Upper lobe of right lung (tissue), 1 donor: ENCODE measurements at regions not wholly inside any gene's neighbourhood (a gene's known extent, or its start where the extent isn't known, plus 50 kb on each side); places are given as distances from the start of the nearest gene placed in this dataset.

Experiments used
- ATAC-seq: fragments of 200-7000 bp; cut with Tn5 transposase; one replicate; pipeline ENCODE4 v1.9.1; 2020; ENCODE audit warnings: mild to moderate bottlenecking, moderate library complexity
- DNase-seq: peaks from one replicate; pipeline ENCODE4 v3.0.0-alpha.2; 2020
- H3K27ac ChIP-seq: fragments of 200-600 bp; one replicate; pipeline ENCODE4 v1.8.0; 2022
- H3K27me3 ChIP-seq: fragments of 200-600 bp; one replicate; pipeline ENCODE4 v1.8.0; 2022; ENCODE audit warnings: mild to moderate bottlenecking
- H3K36me3 ChIP-seq: fragments of 200-600 bp; one replicate; pipeline ENCODE4 v1.8.0; 2022
- H3K4me1 ChIP-seq: fragments of 200-600 bp; one replicate; pipeline ENCODE4 v1.8.0; 2022
- H3K4me3 ChIP-seq: fragments of 200-600 bp; one replicate; pipeline ENCODE4 v1.8.0; 2022; ENCODE audit warnings: mild to moderate bottlenecking
- H3K9me3 ChIP-seq: fragments of 200-600 bp; one replicate; pipeline ENCODE4 v1.8.0; 2022
- intact Hi-C: fragments of 100-400 bp; cut with DNase I; formaldehyde crosslinking; loops from one replicate; pipeline ENCODE4 v1.11.0; 2022
- TF ChIP-seq, protein P1 (sequence below): fragments of 200-600 bp; IDR thresholded peaks from one replicate; pipeline ENCODE4 v1.8.0; 2022; ENCODE audit warnings: antibody characterized with exemption
- donor health status: DM: no; HTN: yes; CAD: no; lungs with severe emphysema.

- H3K27ac ChIP-seq: no peak overlapping the region
- intact Hi-C loops: no loop called here
- no peaks in the 10 kb centered on the region for H3K9me3 ChIP-seq
- DNase-seq: no peak
- no peak overlapping the region for H3K4me3 ChIP-seq
- H3K27me3 ChIP-seq: no peaks in the 10 kb centered on the region
- no peak for ATAC-seq
- H3K36me3 ChIP-seq: no peaks in the 10 kb centered on the region
- peaks cover under 1% of the 10 kb centered on the region for H3K4me1 ChIP-seq
- TF ChIP-seq, protein P1, sequence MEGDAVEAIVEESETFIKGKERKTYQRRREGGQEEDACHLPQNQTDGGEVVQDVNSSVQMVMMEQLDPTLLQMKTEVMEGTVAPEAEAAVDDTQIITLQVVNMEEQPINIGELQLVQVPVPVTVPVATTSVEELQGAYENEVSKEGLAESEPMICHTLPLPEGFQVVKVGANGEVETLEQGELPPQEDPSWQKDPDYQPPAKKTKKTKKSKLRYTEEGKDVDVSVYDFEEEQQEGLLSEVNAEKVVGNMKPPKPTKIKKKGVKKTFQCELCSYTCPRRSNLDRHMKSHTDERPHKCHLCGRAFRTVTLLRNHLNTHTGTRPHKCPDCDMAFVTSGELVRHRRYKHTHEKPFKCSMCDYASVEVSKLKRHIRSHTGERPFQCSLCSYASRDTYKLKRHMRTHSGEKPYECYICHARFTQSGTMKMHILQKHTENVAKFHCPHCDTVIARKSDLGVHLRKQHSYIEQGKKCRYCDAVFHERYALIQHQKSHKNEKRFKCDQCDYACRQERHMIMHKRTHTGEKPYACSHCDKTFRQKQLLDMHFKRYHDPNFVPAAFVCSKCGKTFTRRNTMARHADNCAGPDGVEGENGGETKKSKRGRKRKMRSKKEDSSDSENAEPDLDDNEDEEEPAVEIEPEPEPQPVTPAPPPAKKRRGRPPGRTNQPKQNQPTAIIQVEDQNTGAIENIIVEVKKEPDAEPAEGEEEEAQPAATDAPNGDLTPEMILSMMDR: no peak
These were observed 425.9 kb upstream of the DCN start for GRCh38 chr12:91608542-91608941.

GRCh38 chr12:91606662-91607377 lies 424.2 kb upstream of the DCN start:
- Histone ChIP-seq H3K4me1 (peaks cover 3% of the 10 kb centered on the region), H3K9me3 (no peaks in the 10 kb centered on the region), H3K4me3 (no peak overlapping the region), H3K27me3 (no peaks in the 10 kb centered on the region), H3K27ac (no peak overlapping the region), H3K36me3 (no peaks in the 10 kb centered on the region)
- TF ChIP-seq, protein P1: no peak
- DNase-seq (no peak), ATAC-seq (no peak)
- intact Hi-C loops: no loop called here

DNA sequence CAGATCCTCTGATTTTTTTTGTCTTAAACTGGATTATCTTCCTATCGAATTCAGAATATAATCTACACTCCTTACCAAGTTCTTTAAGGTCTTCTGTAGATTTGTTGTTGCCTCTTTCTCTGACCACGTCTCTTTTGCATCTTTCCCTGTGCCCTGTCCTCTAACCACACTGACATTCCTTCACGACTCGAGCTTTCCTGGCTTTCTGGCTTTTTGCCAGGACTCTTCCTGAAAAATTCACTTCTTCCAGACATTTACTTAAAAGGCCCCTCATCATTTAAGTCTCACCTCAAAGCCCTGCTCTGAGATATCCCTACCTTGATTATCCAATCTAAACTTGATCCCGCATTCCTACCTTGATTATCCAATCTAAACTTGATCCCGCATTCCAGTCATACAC lies 422.3 kb upstream of the DCN start:
- H3K9me3 ChIP-seq: no peaks in the 10 kb centered on the region
- peaks cover 3% of the 10 kb centered on the region for H3K4me1 ChIP-seq
- no peak overlapping the region for H3K27ac ChIP-seq
- no peak overlapping the region for H3K4me3 ChIP-seq
- H3K36me3 ChIP-seq: no peaks in the 10 kb centered on the region
- no peaks in the 10 kb centered on the region for H3K27me3 ChIP-seq
- intact Hi-C loops: no loop called here
- TF ChIP-seq, protein P1: no peak
- no peak for ATAC-seq
- no peak for DNase-seq

GRCh38 chr12:91603060-91603459 lies 420.4 kb upstream of the DCN start:
- H3K9me3 ChIP-seq: no peaks in the 10 kb centered on the region
- H3K27ac ChIP-seq: no peak overlapping the region
- DNase-seq: no peak
- no peaks in the 10 kb centered on the region for H3K27me3 ChIP-seq
- no peaks in the 10 kb centered on the region for H3K36me3 ChIP-seq
- intact Hi-C loops: no loop called here
- TF ChIP-seq, protein P1: no peak
- no peak overlapping the region for H3K4me3 ChIP-seq
- H3K4me1 ChIP-seq: peaks cover 3% of the 10 kb centered on the region
- peak; percentile 15 for ATAC-seq

DNA sequence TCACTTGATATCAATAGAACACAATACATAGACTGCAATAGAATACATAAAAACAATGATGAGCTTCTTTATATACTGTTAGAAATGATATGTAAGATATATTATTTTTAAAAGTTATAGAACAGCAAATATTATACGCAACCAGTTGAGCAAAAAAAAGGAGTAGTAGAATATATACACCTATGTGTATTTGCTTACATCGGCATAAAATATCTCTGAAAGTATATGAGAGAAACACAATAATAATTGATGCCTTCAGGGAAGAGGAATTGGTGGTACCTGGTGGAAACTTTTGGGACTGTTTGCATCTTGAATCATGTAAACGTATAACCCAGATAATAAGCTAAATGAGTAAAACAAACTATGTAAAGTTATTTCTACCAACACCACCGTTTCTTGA lies 418.4 kb upstream of the DCN start:
- DNase-seq (no peak), ATAC-seq (no peak)
- Histone ChIP-seq H3K4me1 (peaks cover 3% of the 10 kb centered on the region), H3K27me3 (no peaks in the 10 kb centered on the region), H3K36me3 (no peaks in the 10 kb centered on the region), H3K27ac (no peak overlapping the region), H3K9me3 (no peaks in the 10 kb centered on the region), H3K4me3 (no peak overlapping the region)
- intact Hi-C loops: no loop called here
- TF ChIP-seq, protein P1: no peak

GRCh38 chr12:91594715-91595114 lies 412.1 kb upstream of the DCN start:
- TF ChIP-seq, protein P1: no peak
- H3K4me3 ChIP-seq: no peak overlapping the region

More at GRCh38 chr12:91594715-91595114, 412.1 kb upstream of the DCN start:
- intact Hi-C loops: no loop called here
- Histone ChIP-seq H3K36me3 (no peaks in the 10 kb centered on the region), H3K27me3 (no peaks in the 10 kb centered on the region), H3K27ac (no peak overlapping the region), H3K4me1 (no peaks in the 10 kb centered on the region), H3K9me3 (no peaks in the 10 kb centered on the region)
- DNase-seq (no peak), ATAC-seq (no peak)
